SK-N-SH treated with all-trans-retinoic acid at 6 μM for 48 hours (cell line): ENCODE measurements at regions not wholly inside any gene's neighbourhood (a gene's known extent, or its start where the extent isn't known, plus 50 kb on each side); places are given as distances from the start of the nearest gene placed in this dataset.

Source experiments
- ATAC-seq: fragments of 200-7000 bp; cut with Tn5 transposase; 3 replicates; pipeline ENCODE4 v1.9.1; 2020; ENCODE audit warnings: mild to moderate bottlenecking, moderate library complexity
- ARNTL ChIP-seq: fragments of 450-650 bp; formaldehyde crosslinking; IDR thresholded peaks from 2 replicates; pipeline ENCODE4 v1.5.0; 2020; ENCODE audit warnings: low read depth, mild to moderate bottlenecking, moderate library complexity, borderline replicate concordance
- BACH2 ChIP-seq: fragments of 250-450 bp; sonication (Bioruptor Pico); IDR thresholded peaks from 2 replicates; pipeline ENCODE4 v1.9.0; 2021; ENCODE audit warnings: mild to moderate bottlenecking, borderline replicate concordance
- CSDC2 ChIP-seq: fragments of 250-450 bp; sonication (Bioruptor Pico); IDR thresholded peaks from 2 replicates; pipeline ENCODE4 v1.5.0; 2020; ENCODE audit warnings: mild to moderate bottlenecking, moderate library complexity
- ESRRG ChIP-seq: fragments of 250-450 bp; sonication (Bioruptor Pico); IDR thresholded peaks from 2 replicates; pipeline ENCODE4 v1.6.1; 2021; ENCODE audit warnings: mild to moderate bottlenecking
- GLIS3 ChIP-seq: fragments of 250-450 bp; sonication (Bioruptor Pico); IDR thresholded peaks from 2 replicates; pipeline ENCODE4 v1.5.0; 2020; ENCODE audit warnings: mild to moderate bottlenecking, moderate library complexity
- ISL1 ChIP-seq: fragments of 250-450 bp; sonication (Bioruptor Pico); IDR thresholded peaks from 2 replicates; pipeline ENCODE4 v2.1.2; 2022; ENCODE audit warnings: mild to moderate bottlenecking, moderate library complexity
- OSR1 ChIP-seq: fragments of 250-450 bp; sonication (Bioruptor Pico); IDR thresholded peaks from 2 replicates; pipeline ENCODE4 v1.8.0; 2022; ENCODE audit warnings: moderate library complexity, mild to moderate bottlenecking, inconsistent platforms
- PPARA ChIP-seq: fragments of 250-450 bp; sonication (Bioruptor Pico); IDR thresholded peaks from 2 replicates; pipeline ENCODE4 v1.5.0; 2020; ENCODE audit warnings: mild to moderate bottlenecking, borderline replicate concordance
- RARB ChIP-seq: fragments of 250-450 bp; sonication (Bioruptor Pico); IDR thresholded peaks from 2 replicates; pipeline ENCODE4 v1.8.0; 2021; ENCODE audit warnings: mild to moderate bottlenecking, moderate library complexity
- SNAI2 ChIP-seq: fragments of 250-450 bp; sonication (Bioruptor Pico); IDR thresholded peaks from 2 replicates; pipeline ENCODE4 v1.5.0; 2020; ENCODE audit warnings: mild to moderate bottlenecking, moderate library complexity
- TOX ChIP-seq: fragments of 250-450 bp; sonication (Bioruptor Pico); IDR thresholded peaks from 2 replicates; pipeline ENCODE4 v1.8.0; 2021; ENCODE audit warnings: mild to moderate bottlenecking, moderate library complexity, borderline replicate concordance
- ZC3H10 ChIP-seq: fragments of 250-450 bp; sonication (Bioruptor Pico); IDR thresholded peaks from 2 replicates; pipeline ENCODE4 v1.5.1; 2021; ENCODE audit warnings: mild to moderate bottlenecking, moderate library complexity
- ZFP3 ChIP-seq: fragments of 250-450 bp; sonication (Bioruptor Pico); IDR thresholded peaks from 2 replicates; pipeline ENCODE4 v1.5.0; 2020; ENCODE audit warnings: mild to moderate bottlenecking, moderate library complexity
- ZFP30 ChIP-seq: fragments of 450-650 bp; formaldehyde crosslinking; IDR thresholded peaks from 2 replicates; pipeline ENCODE4 v1.5.0; 2022; ENCODE audit warnings: mild to moderate bottlenecking, moderate library complexity
- ZNF565 ChIP-seq: fragments of 450-650 bp; formaldehyde crosslinking; conservative IDR thresholded peaks from 2 replicates; pipeline ENCODE4 v1.5.0; 2020; ENCODE audit warnings: low read depth, mild to moderate bottlenecking, moderate library complexity
- ZNF70 ChIP-seq: fragments of 450-650 bp; formaldehyde crosslinking; IDR thresholded peaks from 2 replicates; pipeline ENCODE4 v1.5.0; 2020; ENCODE audit warnings: mild to moderate bottlenecking, moderate library complexity
- ZNF8 ChIP-seq: fragments of 450-650 bp; formaldehyde crosslinking; IDR thresholded peaks from 2 replicates; pipeline ENCODE4 v1.5.0; 2020; ENCODE audit warnings: mild to moderate bottlenecking, moderate library complexity
- TF ChIP-seq, protein P1 (sequence below): fragments of 250-450 bp; sonication (Bioruptor Pico); IDR thresholded peaks from 2 replicates; pipeline ENCODE4 v1.5.1; 2021; ENCODE audit warnings: mild to moderate bottlenecking, moderate library complexity
- TF ChIP-seq, protein P2 (sequence below): fragments of 250-450 bp; sonication (Bioruptor Pico); IDR thresholded peaks from 2 replicates; pipeline ENCODE4 v1.8.0; 2020; ENCODE audit warnings: mild to moderate bottlenecking, moderate library complexity, borderline replicate concordance
- TF ChIP-seq, protein P3 (sequence below): fragments of 250-450 bp; sonication (Bioruptor Pico); IDR thresholded peaks from 2 replicates; pipeline ENCODE4 v1.8.0; 2021; ENCODE audit warnings: low read depth, mild to moderate bottlenecking, moderate library complexity, borderline replicate concordance
- TF ChIP-seq, protein P4 (sequence below): fragments of 250-450 bp; sonication (Bioruptor Pico); IDR thresholded peaks from 2 replicates; pipeline ENCODE4 v1.5.1; 2020; ENCODE audit warnings: low read depth, mild to moderate bottlenecking, moderate library complexity

DNA sequence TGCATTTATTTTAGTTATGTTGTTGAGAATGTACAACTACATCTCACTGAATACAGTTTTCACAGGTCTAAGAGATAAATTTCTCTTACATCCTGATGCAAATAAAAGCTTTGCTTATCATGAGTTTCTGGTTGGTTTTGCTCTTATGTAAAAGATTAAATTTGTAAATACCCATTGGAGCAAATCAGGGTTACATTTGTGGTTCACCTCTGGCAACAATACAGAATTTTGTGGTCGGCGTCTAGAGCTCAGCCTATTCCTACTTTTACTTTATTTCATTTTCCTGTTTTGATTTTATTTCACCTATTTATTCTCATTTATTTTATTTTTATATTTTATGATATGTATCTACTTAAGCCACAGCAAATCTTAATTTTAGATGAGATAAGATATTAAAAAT, 271.9 kb upstream of the MARCKS start:
- ATAC-seq: no peak
- TF ChIP-seq ZNF70 (CRISPR knock-in tag) (no peak), ZFP30 (CRISPR knock-in tag) (no peak), ZC3H10 (CRISPR knock-in tag) (no peak), OSR1 (CRISPR knock-in tag) (no peak), ZNF8 (no peak), PPARA (CRISPR knock-in tag) (no peak)
- TF ChIP-seq, protein P1, sequence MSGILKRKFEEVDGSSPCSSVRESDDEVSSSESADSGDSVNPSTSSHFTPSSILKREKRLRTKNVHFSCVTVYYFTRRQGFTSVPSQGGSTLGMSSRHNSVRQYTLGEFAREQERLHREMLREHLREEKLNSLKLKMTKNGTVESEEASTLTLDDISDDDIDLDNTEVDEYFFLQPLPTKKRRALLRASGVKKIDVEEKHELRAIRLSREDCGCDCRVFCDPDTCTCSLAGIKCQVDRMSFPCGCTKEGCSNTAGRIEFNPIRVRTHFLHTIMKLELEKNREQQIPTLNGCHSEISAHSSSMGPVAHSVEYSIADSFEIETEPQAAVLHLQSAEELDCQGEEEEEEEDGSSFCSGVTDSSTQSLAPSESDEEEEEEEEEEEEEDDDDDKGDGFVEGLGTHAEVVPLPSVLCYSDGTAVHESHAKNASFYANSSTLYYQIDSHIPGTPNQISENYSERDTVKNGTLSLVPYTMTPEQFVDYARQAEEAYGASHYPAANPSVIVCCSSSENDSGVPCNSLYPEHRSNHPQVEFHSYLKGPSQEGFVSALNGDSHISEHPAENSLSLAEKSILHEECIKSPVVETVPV (CRISPR knock-in tag): no peak
- TF ChIP-seq, all 23 proteins: peak for 0

DNA sequence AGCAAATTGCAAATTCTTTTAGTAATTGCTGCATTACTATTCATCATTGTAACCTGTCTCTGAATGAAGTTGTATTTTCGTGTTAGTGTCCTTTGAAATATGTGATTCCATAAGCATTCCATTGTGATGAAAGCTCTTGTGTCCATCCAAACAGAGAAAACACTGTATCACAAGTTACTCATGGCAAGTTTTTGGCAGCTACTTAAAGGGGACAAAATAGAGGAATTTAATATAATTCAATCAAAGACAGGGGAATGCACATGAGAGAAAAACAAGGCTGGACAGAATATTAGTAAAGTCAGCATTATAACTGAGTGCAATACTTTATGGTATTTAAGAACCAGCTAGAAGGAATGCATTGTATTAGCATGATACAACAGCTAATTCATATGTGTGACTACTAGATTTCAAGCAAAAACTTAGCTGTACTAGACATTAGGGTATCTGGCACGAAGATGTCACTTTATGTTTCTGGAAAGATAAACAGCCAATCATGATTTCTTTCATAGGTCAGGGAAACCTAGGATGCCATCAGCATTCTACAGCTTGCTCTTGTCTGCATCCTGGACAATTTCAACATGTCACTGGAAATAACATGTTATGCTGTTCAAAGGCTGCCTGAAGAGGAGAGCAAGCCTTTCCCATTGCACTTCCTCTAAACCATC, 270.6 kb upstream of the MARCKS start:
- peak; percentile 94 for ATAC-seq
- TF ChIP-seq ARNTL (CRISPR knock-in tag): no peak
- TF ChIP-seq, protein P1 (CRISPR knock-in tag): peak; percentile 57; the same call in 1 of the 2 replicates
- TF ChIP-seq ISL1: peak; percentile 98
- no peak for TF ChIP-seq SNAI2 (CRISPR knock-in tag)
- no peak for TF ChIP-seq ZNF70 (CRISPR knock-in tag)
- TF ChIP-seq, protein P2, sequence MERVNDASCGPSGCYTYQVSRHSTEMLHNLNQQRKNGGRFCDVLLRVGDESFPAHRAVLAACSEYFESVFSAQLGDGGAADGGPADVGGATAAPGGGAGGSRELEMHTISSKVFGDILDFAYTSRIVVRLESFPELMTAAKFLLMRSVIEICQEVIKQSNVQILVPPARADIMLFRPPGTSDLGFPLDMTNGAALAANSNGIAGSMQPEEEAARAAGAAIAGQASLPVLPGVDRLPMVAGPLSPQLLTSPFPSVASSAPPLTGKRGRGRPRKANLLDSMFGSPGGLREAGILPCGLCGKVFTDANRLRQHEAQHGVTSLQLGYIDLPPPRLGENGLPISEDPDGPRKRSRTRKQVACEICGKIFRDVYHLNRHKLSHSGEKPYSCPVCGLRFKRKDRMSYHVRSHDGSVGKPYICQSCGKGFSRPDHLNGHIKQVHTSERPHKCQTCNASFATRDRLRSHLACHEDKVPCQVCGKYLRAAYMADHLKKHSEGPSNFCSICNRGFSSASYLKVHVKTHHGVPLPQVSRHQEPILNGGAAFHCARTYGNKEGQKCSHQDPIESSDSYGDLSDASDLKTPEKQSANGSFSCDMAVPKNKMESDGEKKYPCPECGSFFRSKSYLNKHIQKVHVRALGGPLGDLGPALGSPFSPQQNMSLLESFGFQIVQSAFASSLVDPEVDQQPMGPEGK (CRISPR knock-in tag): peak; percentile 59; the same call in 1 of the 2 replicates
- TF ChIP-seq ZNF565 (CRISPR knock-in tag): no peak
- TF ChIP-seq OSR1 (CRISPR knock-in tag): no peak
- TF ChIP-seq, protein P3, sequence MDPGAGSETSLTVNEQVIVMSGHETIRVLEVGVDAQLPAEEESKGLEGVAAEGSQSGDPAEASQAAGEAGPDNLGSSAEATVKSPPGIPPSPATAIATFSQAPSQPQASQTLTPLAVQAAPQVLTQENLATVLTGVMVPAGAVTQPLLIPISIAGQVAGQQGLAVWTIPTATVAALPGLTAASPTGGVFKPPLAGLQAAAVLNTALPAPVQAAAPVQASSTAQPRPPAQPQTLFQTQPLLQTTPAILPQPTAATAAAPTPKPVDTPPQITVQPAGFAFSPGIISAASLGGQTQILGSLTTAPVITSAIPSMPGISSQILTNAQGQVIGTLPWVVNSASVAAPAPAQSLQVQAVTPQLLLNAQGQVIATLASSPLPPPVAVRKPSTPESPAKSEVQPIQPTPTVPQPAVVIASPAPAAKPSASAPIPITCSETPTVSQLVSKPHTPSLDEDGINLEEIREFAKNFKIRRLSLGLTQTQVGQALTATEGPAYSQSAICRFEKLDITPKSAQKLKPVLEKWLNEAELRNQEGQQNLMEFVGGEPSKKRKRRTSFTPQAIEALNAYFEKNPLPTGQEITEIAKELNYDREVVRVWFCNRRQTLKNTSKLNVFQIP (CRISPR knock-in tag): peak; percentile 93; the same call in 1 of the 2 replicates
- TF ChIP-seq RARB: no peak; the same call in 1 of the 2 replicates
- TF ChIP-seq, protein P4, sequence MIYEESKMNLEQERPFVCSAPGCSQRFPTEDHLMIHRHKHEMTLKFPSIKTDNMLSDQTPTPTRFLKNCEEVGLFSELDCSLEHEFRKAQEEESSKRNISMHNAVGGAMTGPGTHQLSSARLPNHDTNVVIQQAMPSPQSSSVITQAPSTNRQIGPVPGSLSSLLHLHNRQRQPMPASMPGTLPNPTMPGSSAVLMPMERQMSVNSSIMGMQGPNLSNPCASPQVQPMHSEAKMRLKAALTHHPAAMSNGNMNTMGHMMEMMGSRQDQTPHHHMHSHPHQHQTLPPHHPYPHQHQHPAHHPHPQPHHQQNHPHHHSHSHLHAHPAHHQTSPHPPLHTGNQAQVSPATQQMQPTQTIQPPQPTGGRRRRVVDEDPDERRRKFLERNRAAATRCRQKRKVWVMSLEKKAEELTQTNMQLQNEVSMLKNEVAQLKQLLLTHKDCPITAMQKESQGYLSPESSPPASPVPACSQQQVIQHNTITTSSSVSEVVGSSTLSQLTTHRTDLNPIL (CRISPR knock-in tag): peak; percentile 96
- TF ChIP-seq GLIS3 (CRISPR knock-in tag): no peak; the same call in 1 of the 2 replicates
- peak; percentile 90 for TF ChIP-seq ZC3H10 (CRISPR knock-in tag)
- peak; percentile 68 for TF ChIP-seq TOX (CRISPR knock-in tag)

DNA sequence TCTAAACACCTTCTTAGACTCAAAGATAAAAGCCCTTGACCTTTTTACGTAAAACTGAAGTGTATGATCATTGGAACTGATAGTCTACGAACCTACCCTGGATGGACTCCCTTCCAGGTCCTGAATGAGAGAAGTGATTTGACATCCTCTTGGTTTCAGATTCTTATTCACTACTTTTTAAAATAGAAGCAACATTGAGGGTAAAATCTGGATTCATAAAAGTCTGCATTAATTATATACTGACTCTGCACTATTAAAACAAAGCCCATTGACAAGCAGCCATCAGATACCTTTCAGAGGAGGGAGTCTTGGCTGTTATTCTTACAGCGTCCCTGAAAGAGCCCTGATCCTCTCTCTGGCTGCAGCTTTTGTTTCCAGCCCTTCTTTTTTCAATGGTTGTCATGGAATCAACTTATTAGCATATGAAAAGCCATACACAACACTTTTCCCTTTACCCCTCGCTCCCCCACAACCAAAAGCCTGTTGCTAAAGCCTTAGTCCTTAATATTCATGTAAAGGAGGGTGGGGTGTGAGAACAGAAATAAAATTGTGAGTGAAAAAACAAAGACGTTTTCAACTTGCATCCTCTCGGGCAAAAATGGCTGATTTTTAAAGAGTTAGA, 270.0 kb upstream of the MARCKS start:
- no peak for ATAC-seq
- no peak for TF ChIP-seq ZFP30 (CRISPR knock-in tag)
- TF ChIP-seq ZC3H10 (CRISPR knock-in tag): no peak
- no peak for TF ChIP-seq ZNF8
- TF ChIP-seq ARNTL (CRISPR knock-in tag): no peak
- no peak for TF ChIP-seq BACH2 (CRISPR knock-in tag)
- no peak for TF ChIP-seq SNAI2 (CRISPR knock-in tag)
- TF ChIP-seq OSR1 (CRISPR knock-in tag): no peak
- no peak for TF ChIP-seq ZNF70 (CRISPR knock-in tag)
- TF ChIP-seq ESRRG: no peak
- no peak for TF ChIP-seq ZFP3
- no peak for TF ChIP-seq ZNF565 (CRISPR knock-in tag)
- TF ChIP-seq, protein P3 (CRISPR knock-in tag): no peak
- TF ChIP-seq RARB: no peak
- no peak for TF ChIP-seq CSDC2 (CRISPR knock-in tag)
- TF ChIP-seq PPARA (CRISPR knock-in tag): no peak
- TF ChIP-seq, protein P4 (CRISPR knock-in tag): no peak
